DND-41 (cell line): ENCODE measurements at regions not wholly inside any gene's neighbourhood (a gene's known extent, or its start where the extent isn't known, plus 50 kb on each side); places are given as distances from the start of the nearest gene placed in this dataset.

ENCODE experiments used
- ATAC-seq: fragments of 200-7000 bp; cut with Tn5 transposase; 3 replicates; pipeline ENCODE4 v1.9.1; 2021; ENCODE audit warnings: low read depth; ENCODE audit not compliant: insufficient read depth
- DNase-seq: peaks from one replicate; pipeline ENCODE4 v3.0.0-alpha.2; 2020
- H2AFZ ChIP-seq: 2 replicates; pipeline ENCODE4 v1.6.0; 2012; ENCODE audit warnings: low read depth, low read length
- H3K27ac ChIP-seq: 2 replicates; pipeline ENCODE4 v1.5.1; 2012; ENCODE audit warnings: low read length, inconsistent platforms
- H3K27me3 ChIP-seq: fragments of 200-600 bp; sonication (generic); 2 replicates; pipeline ENCODE4 v1.6.0; 2012; ENCODE audit warnings: low read length, mild to moderate bottlenecking, inconsistent platforms; ENCODE audit not compliant: insufficient read depth, poor library complexity
- H3K36me3 ChIP-seq: 2 replicates; pipeline ENCODE4 v1.5.1; 2012; ENCODE audit warnings: low read length, inconsistent platforms; ENCODE audit not compliant: insufficient read depth
- H3K4me1 ChIP-seq: 2 replicates; pipeline ENCODE4 v1.5.1; 2012; ENCODE audit warnings: mild to moderate bottlenecking, low read length; ENCODE audit not compliant: insufficient read depth
- H3K4me2 ChIP-seq: 2 replicates; pipeline ENCODE4 v1.6.0; 2012; ENCODE audit warnings: mild to moderate bottlenecking, moderate library complexity, low read length, inconsistent platforms; ENCODE audit not compliant: insufficient read depth
- H3K4me3 ChIP-seq, 2 experiments: fragments of 200-600 bp in 1 of 2; shearing (Covaris generic) in 1 of 2; 2 replicates each; pipeline ENCODE4 v1.5.1; 2012 to 2016; ENCODE audit warnings: inconsistent platforms in 2 of 2, low read length in 2 of 2, mild to moderate bottlenecking in 2 of 2, low read depth in 1 of 2, moderate library complexity in 1 of 2
- H3K79me2 ChIP-seq: 2 replicates; pipeline ENCODE4 v1.6.0; 2012; ENCODE audit warnings: low read length, inconsistent platforms; ENCODE audit not compliant: insufficient read depth
- H3K9ac ChIP-seq: 2 replicates; pipeline ENCODE4 v1.6.0; 2012; ENCODE audit warnings: low read depth, mild to moderate bottlenecking, inconsistent platforms, low read length, moderate library complexity
- H3K9me3 ChIP-seq: 2 replicates; pipeline ENCODE4 v1.5.1; 2012; ENCODE audit warnings: low read length, moderate library complexity, mild to moderate bottlenecking, inconsistent platforms; ENCODE audit not compliant: insufficient read depth, severe bottlenecking
- H4K20me1 ChIP-seq: 2 replicates; pipeline ENCODE4 v1.6.0; 2012; ENCODE audit warnings: low read length; ENCODE audit not compliant: insufficient read depth
- EZH2 ChIP-seq: IDR thresholded peaks from 3 replicates; pipeline ENCODE4 v1.6.1; 2012; ENCODE audit warnings: borderline replicate concordance, low read depth, mild to moderate bottlenecking, moderate library complexity, low read length, inconsistent platforms; ENCODE audit not compliant: severe bottlenecking
- TF ChIP-seq, protein P1 (sequence below): IDR thresholded peaks from 2 replicates; pipeline ENCODE4 v1.5.1; 2012; ENCODE audit warnings: borderline replicate concordance, low read length, moderate library complexity, mild to moderate bottlenecking; ENCODE audit not compliant: poor library complexity, severe bottlenecking; ENCODE audit errors: extremely low read depth

DNA sequence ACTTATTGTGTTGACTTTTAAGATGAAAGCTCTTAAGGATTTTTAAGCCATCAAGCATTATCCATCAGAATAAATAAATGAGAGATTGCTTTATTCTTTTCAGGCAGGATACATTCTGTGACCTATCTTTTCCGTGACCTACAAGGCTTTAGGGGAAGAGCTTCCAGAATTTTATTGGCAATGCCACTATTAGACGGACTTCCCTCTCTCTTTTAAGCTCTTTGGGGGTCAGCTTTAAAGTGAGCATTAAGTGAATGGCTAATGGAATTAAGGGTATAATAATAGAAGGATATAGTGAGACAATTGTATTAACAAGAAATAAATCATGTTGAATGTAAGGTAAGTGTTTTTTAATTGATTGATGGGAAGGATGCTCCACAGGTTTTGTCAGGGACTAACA is 273.7 kb downstream of the GPAT3 start:
- H3K36me3 ChIP-seq, result no peaks in the 10 kb centered on the region
- H4K20me1 ChIP-seq, result no peaks in the 10 kb centered on the region
- no peak overlapping the region for H2AFZ ChIP-seq
- no peak overlapping the region for H3K4me2 ChIP-seq
- H3K9ac ChIP-seq, result no peak overlapping the region
- no peaks in the 10 kb centered on the region for H3K9me3 ChIP-seq
- ATAC-seq, result no peak
- H3K4me3 ChIP-seq, result no peak overlapping the region
- no peak overlapping the region for H3K27ac ChIP-seq
- TF ChIP-seq EZH2, result no peak
- TF ChIP-seq, protein P1, sequence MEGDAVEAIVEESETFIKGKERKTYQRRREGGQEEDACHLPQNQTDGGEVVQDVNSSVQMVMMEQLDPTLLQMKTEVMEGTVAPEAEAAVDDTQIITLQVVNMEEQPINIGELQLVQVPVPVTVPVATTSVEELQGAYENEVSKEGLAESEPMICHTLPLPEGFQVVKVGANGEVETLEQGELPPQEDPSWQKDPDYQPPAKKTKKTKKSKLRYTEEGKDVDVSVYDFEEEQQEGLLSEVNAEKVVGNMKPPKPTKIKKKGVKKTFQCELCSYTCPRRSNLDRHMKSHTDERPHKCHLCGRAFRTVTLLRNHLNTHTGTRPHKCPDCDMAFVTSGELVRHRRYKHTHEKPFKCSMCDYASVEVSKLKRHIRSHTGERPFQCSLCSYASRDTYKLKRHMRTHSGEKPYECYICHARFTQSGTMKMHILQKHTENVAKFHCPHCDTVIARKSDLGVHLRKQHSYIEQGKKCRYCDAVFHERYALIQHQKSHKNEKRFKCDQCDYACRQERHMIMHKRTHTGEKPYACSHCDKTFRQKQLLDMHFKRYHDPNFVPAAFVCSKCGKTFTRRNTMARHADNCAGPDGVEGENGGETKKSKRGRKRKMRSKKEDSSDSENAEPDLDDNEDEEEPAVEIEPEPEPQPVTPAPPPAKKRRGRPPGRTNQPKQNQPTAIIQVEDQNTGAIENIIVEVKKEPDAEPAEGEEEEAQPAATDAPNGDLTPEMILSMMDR, result no peak
- DNase-seq, result no peak
- H3K79me2 ChIP-seq, result no peaks in the 10 kb centered on the region
- no peaks in the 10 kb centered on the region for H3K4me1 ChIP-seq
- no peaks in the 10 kb centered on the region for H3K27me3 ChIP-seq

DNA sequence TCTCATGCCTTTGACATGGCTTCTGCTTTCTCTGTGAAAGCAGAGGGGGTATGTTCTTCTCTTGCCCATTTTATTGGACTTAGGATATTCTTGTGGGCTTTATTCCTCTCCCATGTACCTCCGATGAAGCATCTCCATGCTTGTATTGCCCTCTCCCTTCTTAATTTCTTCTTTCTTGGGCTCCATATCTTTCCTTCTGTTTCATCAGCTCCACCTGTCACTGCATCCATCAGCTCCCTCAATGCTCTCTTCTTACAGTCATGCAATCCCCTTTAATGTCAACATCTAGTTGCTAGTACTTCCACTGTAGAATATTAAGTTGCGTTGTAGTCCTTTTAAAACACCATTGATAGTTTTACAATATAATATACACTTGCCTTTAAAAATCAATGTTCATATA is 257.6 kb downstream of the GPAT3 start:
- no peaks in the 10 kb centered on the region for H3K4me1 ChIP-seq
- no peak overlapping the region for H3K27ac ChIP-seq
- no peak overlapping the region for H3K4me3 ChIP-seq
- H3K4me2 ChIP-seq, result no peak overlapping the region
- H2AFZ ChIP-seq, result no peak overlapping the region
- H4K20me1 ChIP-seq, result no peaks in the 10 kb centered on the region
- H3K9me3 ChIP-seq, result no peaks in the 10 kb centered on the region
- no peaks in the 10 kb centered on the region for H3K79me2 ChIP-seq
- H3K36me3 ChIP-seq, result no peaks in the 10 kb centered on the region
- DNase-seq, result no peak
- H3K27me3 ChIP-seq, result no peaks in the 10 kb centered on the region
- no peak overlapping the region for H3K9ac ChIP-seq
- TF ChIP-seq EZH2, result no peak
- TF ChIP-seq, protein P1, result no peak
- no peak for ATAC-seq

DNA sequence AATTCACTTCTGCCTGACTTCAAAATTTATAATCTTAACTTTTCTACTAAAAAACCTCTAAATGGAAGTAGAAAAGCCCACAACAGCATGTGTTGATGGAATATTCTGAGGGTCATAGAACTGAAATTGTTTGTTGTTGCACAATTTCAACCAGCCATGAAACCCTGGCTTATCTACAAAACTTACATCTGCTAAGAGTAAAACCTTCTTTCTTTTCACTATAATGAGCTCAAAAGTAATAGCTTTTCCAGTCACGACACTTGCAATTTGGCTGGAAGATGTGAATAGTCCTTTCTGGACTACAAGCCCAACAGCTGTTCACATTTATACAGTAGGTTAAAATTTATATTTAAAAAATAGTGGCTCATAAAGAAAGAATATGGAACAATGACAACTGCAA is 250.0 kb downstream of the GPAT3 start:
- H3K4me3 ChIP-seq, result no peak overlapping the region
- no peak overlapping the region for H3K27ac ChIP-seq
- no peaks in the 10 kb centered on the region for H3K9me3 ChIP-seq
- H4K20me1 ChIP-seq, result no peaks in the 10 kb centered on the region
- no peaks in the 10 kb centered on the region for H3K27me3 ChIP-seq
- TF ChIP-seq, protein P1, result no peak
- TF ChIP-seq EZH2, result no peak
- DNase-seq (no peak), ATAC-seq (no peak)
- H3K4me2 ChIP-seq, result no peak overlapping the region
- no peak overlapping the region for H3K9ac ChIP-seq
- H2AFZ ChIP-seq, result no peak overlapping the region
- no peaks in the 10 kb centered on the region for H3K36me3 ChIP-seq
- no peaks in the 10 kb centered on the region for H3K4me1 ChIP-seq
- no peaks in the 10 kb centered on the region for H3K79me2 ChIP-seq

DNA sequence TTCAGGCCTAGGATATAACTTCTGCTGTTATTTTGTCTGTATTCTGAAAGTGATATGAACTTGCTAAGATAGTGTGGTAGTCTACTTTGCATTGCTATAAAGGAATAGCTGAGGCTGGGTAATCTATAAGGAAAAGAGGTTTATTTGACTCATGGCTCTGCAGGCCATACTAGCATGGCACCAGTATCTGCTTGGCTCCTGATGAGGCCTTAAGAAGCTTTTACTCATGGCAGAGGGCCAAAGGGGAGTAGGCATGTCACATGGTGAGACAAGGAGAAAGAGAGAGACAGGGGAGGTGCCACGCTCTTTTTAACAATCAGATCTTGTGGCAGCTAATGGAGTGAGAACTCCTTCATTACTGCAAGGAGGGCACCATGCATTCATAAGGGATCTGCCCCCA is 247.3 kb downstream of the GPAT3 start:
- ATAC-seq (no peak), DNase-seq (no peak)
- TF ChIP-seq, protein P1, result no peak
- TF ChIP-seq EZH2, result no peak
- H3K9ac ChIP-seq, result no peak overlapping the region
- H3K36me3 ChIP-seq, result no peaks in the 10 kb centered on the region
- H2AFZ ChIP-seq, result no peak overlapping the region
- H3K27ac ChIP-seq, result no peak overlapping the region
- H3K4me3 ChIP-seq, result no peak overlapping the region
- no peaks in the 10 kb centered on the region for H3K4me1 ChIP-seq
- H3K79me2 ChIP-seq, result no peaks in the 10 kb centered on the region
- no peak overlapping the region for H3K4me2 ChIP-seq
- H3K9me3 ChIP-seq, result no peaks in the 10 kb centered on the region
- no peaks in the 10 kb centered on the region for H4K20me1 ChIP-seq
- H3K27me3 ChIP-seq, result no peaks in the 10 kb centered on the region
